Putamen (tissue), 1 donor: ENCODE measurements at regions not wholly inside any gene's neighbourhood (a gene's known extent, or its start where the extent isn't known, plus 50 kb on each side); places are given as distances from the start of the nearest gene placed in this dataset.
A peak's percentile ranks its signal among the peaks of the same experiment; 100 is the strongest.

Source experiments
- DNase-seq: peaks from one replicate; pipeline ENCODE4 v3.0.0-alpha.2; 2016; ENCODE audit warnings: low spot score

DNA sequence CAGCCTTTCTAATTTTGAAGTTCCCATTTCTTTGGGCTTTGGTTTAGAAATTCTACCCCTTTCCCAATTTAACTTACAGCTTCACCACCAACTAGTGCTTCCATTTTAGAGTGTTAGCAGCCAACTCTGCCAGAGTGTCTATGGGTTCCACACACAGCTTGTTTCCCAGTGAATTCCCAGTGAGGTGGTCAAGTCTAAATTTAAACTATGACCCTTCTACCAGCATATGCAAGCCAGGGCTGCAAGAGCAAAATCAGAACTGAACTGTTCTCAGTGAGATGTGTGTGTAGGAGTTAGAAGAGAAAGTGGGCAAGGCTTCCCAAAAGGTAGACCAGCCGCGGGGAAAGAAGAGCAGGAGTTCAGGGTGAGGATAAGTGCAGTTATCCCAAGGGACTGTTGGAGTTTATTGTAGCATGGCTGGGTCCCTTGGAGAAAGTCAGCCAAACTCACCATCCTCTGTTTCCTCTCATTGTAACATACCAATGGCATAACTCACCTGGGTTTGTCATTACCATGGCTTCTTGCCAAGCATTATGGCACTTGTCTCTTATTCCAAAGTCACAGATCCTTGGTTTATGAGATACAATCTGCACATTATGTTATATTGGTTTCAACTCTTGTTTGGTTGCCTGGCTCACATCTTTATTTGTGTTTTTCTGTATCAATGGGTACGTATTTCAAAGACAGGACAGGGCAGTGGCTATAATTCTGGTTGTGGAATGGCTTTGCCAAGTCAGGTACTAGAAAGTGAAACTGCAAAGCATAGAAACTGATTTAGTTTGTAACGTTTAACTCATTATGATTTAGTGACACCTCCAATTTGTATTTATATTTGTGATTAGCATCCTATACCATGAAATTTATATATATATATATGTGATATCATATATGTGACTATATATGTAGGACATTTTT, 130.2 kb upstream of the UMPS start:
- no peak for DNase-seq

DNA sequence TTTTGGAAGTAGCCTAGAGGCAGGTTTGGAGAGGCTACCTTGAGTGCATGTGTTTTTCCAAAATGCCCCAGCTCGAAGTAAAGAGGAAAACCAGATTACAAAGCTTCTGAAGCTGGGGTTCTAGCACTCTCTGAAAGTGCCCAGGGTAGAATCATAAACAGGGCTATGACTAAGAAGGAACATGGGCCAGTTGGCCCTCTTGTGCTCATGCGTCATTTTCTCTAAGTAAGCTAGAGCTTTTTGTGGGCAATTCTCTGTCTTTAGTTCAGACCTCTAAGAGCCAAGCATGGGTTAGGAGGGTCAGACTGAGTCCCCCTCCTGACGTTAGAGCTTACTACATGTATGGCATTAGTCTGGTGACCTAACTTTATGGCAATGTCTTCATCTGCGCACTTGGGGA, 129.5 kb upstream of the UMPS start:
- peak; percentile 25 for DNase-seq

DNA sequence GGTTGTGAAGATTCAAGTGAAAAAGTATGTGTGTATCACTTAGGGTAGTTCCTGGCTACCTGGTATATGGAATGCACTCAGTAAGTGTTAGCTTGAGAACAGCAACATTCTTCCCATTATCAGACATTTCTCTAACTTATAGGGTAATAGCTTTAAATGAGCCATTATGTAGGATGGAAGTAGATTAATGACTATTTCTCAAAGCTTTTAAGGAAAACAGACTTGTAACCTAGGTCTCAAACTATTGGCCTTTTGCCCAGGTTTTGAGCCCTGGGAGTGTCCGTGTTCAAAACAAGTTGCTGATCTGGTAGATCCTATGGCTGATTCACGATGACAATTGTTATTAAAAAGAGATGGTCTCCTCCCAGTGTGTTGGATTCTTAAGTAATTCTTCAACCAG, 129.1 kb upstream of the UMPS start:
- DNase-seq = no peak

DNA sequence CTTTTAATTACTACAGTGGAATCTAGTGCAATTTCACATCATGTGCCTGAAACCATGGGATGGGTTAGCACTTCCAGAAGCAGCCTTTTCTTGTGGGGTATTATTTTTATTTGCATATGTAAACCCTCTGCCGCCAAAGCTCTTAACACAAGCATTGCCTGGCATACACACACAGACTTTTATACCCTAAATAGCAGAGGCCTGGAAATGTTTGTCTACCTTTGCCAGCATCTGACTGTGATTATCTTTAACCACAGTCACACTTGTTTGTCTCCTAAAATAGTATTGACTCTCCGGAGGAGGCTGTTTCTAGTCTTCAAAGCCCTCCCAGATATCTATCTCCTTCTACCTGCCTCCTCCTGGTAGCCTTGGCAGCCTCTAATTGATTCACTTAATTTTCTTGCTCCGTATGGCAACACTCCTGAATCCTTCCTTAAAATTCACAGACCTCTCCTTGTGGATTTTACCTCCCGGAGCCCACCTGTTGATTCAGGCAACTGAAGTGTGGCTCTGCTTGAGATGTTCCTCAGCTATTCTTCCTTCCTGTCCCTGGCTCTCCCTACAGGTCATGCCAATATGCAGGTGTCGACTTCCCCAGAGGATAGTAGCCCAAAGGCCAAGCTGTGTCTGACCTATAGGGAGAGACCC, 127.1 kb upstream of the UMPS start:
- DNase-seq = no peak

DNA sequence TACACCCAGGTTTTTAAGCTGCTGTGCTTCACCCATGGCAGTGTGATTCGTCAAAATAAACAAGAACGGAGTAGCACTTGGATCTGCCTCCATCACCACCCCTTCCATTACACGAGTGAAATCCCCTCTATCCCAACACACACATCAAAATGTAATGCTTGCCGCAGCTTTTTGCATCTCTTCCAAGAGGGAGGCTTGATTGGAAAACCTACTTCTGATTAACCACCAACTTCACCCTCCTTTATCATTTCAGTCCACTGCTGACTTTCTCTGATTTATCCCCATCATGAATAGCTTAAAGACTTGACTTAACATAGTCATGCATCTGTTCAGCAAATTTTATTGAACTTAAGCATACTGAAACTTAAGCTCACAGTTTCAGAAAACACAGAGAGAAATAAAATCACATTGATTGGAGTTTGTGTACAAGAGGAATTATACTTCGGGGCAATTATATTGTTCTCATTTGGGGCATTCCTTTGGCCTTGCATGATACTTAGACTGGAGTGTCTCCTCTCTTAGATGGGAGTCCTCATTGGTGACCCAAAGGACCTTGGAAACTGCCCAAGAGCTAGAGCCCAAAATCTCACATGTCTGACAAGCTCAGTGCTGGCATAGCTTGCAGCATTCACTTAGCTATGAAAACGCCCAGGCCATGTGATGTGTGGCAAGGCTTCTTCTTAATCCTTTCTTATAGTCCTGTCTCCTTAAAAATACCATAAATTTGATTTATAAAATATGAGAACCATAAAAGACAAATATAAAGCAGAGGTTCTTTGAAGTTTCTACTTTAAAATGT, 124.3 kb upstream of the UMPS start:
- no peak for DNase-seq

DNA sequence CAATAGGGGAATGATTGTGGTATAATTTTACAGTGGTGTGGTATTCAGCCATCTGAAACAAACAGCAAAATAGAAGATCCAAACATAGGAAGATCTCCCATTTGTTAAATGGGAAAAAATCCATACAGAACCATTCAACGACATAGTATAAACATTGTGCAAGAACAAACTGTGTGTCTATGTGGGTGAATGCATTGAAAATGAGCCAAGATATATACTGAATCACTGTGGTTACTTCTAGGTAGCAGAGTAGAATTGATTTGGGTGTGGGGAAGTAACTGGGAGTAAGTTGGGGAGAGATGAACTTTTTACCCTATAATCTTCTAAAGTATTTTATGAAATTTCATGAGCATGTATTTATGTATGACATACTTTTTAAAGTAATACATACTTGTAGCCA, 123.1 kb upstream of the UMPS start:
- no peak for DNase-seq

DNA sequence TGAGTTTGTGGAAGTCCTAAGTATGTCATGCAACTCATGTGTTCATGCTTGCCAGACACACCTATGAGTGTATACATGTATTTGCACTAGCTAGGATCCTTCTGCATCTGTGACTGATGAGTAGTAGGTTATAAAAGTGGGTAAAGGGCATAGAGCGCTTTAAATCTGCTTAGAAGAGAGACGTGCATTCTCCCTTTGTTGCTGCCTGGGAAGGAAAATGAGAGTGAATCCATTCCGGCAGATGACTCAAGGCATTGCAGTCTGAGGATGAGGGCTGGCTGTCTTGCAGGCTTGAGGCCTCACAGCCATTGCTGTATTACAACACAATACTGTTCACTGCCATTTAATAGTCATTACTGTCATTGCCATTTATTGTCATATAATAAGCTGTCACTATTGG, 120.8 kb upstream of the UMPS start:
- no peak for DNase-seq

DNA sequence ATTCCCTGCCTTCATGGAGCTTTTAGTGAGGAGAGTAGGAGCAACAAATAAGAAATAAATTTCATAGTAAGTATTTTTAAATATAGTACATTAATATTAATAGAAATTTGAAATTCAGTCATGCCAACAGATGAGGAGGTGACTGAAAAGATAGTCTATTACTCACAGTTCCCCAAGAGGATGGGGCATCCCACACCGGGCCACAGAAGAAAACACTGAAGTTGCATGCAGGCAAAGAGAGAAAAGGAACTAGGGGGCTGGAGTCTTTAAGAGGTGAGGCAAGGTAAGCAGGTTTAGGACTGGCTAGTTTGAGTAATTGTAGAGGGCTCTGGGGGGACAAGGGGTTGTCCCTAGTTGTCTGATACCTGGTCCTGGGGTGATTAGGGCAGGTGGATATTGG, 120.1 kb upstream of the UMPS start:
- no peak for DNase-seq

DNA sequence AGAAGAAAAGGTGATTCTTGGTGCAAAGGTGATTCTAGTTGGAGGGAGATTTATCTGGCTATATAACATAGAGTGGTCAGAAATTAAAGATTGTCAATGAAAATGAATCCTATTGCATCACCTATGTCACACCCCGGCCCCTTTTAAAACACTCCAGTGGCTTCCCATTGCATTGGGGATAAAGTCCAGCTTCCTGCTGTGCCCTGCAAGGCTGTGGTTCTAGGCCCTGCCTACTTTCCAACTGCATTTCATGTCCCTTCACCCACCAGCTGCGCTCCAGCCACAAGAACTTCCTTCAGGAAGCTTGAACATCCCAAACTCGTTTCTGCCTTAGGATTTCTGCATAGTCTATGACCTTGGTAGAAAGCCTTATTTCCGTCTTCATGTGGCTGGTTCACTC, 118.7 kb upstream of the UMPS start:
- no peak for DNase-seq

DNA sequence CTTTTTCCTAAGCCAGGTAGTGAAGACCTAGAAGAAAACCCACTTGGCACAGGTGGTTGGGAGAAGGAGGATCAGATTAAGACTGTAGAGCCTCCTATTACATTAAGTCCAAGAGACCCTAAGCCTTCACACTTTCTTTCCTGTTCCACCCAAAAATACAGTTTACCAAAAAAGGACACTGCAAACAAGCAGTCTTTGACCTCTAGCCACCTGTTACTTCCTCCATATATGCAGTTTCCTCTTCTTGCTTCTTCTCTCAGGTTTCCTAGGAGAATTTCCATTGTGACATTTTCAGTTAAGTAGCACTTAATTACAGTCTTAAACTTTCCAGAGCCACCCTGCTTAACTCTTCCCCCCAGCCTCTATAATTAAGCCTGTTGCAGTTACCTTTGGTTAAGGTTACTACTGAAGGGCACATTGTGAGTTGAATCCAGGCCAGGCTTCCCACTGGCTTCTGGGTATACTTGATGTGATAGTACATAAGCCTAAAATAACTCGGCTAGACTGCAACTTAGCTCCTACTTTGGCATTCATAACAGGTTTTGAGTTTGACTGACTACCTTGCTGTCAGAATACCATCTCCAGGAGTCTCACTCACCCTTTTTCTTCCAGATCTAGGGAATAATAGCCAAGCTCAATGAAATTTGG, 114.2 kb upstream of the UMPS start:
- no peak for DNase-seq

DNA sequence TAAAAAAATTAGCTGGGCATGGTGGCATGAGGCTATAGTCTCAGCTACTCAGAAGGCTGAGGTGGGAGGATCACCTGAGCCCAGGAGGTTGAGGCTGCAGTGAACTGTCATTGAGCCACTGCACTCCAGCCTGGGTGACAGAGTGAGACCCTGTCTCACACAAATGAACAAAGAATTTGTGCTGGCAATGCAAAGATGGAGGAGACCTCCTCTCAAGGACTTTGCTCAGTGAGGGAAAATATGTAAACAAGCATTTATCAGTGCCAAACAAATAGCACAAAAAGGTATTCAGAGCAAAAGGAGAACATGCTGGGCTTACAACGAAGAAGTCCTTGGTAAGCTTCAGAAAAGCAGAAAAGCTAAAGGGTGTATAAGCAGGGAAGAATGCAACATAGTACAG, 113.1 kb upstream of the UMPS start:
- no peak for DNase-seq

DNA sequence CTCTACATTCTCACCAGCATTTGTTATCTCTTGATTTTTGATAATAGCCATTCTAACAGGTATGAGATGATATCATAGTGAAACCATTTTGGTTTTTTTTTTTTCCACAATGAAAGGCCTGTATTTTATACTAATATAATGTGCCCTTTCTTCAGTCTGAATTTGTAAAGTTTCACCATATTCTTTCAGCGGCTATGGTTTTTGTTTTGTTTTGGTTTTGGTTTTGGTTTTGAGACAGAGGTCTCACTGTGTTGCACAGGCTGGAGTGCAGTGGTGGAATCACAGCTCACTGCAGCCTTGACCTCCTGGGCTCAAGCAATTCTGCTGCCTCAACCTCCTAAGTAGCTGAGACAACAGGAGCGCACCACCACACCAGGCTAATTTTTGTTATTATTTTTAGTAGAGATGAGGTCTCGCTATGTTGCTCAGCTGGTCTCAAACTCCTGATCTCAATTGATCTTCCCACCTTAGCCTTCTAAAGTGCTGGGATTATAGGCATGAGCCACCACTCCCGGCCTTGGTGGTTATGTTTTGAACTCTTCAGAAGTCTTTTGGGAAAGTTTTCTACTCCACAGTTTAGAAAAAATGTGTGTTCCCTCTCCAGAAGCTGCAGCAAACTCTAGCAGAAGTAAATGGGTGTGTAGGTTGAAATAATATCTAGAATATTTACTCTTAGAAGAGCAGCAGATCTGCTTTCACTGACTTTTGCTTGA, 110.2 kb upstream of the UMPS start:
- no peak for DNase-seq

DNA sequence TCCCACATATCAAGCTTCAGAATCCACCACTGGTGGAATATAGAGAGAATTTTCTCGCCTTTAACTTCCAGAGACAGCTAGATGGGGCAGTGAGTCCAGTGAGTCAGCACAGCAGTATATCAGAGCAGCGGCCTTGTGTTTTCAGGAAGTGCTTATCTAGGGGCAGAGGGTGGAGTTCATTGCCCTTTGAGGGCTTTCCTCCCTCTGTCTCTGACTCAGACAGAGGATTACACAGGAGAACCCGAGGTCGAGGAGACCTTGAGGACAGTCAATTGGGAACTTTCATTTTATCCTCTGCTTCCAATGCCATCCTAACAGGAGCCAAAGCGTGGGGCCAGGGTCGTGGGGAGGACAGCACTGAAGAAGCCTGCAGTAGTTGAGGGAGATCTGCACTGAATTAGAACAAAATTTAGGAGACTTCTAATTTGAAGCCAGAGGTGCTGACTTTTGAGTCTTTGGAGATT, 109.6 kb upstream of the UMPS start:
- no peak for DNase-seq

DNA sequence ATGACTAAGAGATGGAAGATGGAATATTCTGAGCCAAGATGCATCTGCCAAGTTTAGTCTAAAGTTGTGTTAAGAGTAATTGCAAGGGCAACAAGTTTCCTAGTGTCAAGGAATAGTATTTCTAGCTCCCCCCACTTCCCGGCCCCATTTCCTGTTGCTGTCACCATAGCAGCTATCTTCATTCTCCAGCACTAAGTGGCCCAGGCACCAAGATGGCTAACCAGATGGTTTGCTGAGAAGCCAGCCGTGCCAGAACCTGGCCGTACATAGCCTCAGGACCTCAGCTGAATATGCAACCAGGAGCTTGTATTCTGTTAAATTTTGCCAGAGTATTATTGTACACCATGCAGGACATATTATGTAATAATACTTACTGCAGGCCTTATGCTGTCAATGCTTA, 108.8 kb upstream of the UMPS start:
- no peak for DNase-seq

DNA sequence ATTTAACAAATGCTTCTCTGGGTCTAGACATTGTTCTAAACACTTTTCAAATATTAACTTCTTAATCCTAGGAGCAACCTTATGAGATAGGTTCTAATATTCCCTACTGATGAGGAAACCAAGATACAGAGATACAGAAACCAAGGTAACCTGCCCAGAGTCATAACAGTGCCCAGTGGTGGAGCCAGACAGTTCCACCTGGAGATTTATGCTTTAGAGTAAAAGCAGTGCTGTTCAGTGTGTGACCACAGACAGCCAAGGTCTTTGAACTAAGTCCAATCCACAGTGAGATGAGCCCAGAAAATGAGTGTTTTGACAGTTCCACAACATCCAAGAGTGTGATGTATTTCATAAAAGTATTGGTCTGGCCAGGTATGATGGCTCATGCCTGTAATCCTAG, 105.2 kb upstream of the UMPS start:
- DNase-seq = no peak

DNA sequence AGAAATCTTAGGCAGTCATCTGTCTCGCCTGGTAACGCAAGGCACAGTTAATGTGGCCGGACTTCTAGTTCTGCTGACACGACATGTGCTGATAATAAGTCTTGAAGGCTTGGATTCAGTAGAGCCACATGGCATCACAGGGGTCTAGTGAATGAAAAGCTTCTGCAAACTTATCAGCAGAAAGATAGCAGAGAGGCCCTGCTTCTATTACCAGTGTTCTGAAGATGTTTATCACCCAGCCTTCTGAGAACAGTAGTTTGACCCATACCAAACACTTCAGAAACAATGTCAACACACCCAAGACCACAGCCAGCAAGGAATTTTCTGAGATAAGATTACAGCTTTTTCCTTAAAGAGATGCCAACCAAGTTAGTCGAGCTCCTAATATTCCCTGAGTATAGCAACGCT, 102.7 kb upstream of the UMPS start:
- DNase-seq = no peak

DNA sequence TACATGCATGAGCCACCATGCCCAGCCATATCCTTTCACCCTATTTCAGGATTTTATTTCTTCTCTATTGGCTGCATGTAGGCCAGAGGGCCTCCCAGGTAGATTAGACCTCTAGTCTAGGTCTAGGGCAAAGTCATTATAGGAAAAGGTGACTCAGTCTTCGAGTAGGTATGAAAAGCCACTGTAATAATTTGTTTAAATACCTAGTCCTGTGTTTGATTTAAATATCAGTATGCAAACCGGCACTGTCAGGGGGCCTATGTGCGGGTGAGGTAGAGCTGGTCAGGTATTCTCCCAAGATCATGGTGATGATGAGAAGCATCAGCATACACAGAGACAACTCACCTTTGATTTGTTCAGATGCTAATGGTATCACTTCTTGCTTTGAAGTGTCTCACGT, 101.4 kb upstream of the UMPS start:
- DNase-seq = no peak

DNA sequence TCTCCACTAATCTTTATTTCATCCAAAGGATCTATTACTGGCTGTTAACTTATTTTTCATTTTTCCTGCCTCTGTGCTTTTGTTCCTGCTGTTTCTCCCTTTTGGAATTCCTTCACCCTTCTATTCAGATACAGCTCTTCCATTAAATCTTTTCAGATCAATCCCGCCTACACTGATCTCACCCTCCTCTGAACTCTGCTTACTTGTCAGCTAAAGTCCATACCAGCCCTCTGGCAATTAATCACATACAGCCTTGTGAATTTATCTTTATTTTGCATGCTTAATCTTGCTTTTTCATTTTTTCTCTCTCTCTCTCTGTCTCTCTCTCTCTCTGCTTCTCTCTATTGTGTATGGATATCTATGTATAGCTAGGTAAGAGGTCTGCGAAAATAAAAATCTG, 100.8 kb upstream of the UMPS start:
- no peak for DNase-seq

DNA sequence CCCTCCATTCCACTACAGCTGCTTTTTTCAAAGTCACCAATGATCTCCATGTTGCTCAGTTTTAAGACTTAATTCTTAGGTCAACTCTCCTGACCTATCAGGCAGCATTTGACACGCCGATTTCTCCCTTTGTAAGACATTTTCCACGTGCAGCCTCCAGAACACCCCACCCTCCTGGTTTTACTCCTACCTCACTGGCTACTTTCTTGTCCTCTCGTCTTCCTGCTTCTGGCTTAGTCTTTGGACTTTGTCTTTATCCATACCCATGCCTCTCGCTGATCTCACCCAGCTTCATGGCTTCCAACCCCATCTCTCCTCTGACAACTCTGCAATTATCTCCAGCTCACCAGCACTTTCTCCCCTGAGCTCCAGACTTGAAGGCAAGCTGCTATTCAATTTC, 99.3 kb upstream of the UMPS start:
- DNase-seq = no peak

DNA sequence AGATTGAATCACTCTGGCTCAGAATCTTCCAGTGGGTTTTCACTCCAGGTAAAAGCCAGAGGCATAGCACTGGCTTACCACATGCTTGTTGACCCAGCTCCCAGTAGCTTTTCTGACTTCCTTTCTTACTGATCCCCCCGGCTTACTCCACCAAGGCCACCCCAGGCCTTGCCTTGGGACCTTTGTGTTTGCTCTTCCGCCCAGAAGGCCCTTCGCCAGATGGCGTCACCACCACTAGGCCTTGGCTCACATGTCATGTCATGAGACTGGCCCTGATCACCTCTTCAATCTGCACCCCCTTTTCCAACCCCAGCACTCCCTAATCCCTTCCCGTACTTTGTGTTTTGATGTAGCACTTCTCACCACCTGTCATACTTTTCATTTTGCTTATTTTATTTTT, 98.5 kb upstream of the UMPS start:
- DNase-seq = no peak

DNA sequence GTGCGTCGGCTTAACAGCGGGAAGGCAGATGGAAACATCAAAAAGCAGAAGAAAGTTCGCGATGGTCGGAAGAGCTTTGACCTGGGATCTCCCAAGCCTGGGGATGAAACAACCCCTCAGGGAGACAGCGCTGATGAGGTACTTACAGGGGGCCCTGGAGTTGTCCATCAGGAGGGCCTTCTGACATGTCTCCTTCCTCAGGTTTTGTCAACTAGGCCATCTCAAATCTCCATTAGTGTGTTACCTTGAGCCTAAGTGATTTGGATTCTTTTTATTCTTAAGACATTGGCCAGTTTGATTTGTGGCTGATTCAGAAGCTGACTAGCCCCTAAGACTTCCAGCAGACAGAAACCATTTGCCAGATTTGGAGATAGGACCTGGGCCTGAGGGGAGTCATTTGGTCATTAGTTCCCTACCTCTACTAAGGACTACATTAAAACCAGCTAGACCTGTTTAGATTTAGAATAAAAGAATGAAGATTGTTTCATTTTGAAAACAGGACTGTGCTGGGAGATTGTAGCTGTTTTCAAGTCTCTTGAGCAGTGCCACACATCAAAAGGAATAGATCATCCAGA, 97.6 kb upstream of the UMPS start:
- DNase-seq = no peak
